NCI-H1417 treated with DMSO at 0.1 percent for 48 hours (cell line): ENCODE measurements at regions not wholly inside any gene's neighbourhood (a gene's known extent, or its start where the extent isn't known, plus 50 kb on each side); places are given as distances from the start of the nearest gene placed in this dataset.
"Not testable (repeated sequence)": the region's sequence is repeated elsewhere in the genome, so short reads cannot be mapped to it uniquely, and the experiment has no call there.

Experiments
- DNase-seq: peaks from one replicate; lab custom pipeline; 2025; lab: John Stamatoyannopoulos, UW

- DNase-seq: no peak
Observed at GRCh38 chr6:80411486-80411885, 305.0 kb downstream of the BCKDHB start.

- not testable (repeated sequence) for DNase-seq
Observed at GRCh38 chr6:80407976-80408375, 301.5 kb downstream of the BCKDHB start.

DNA sequence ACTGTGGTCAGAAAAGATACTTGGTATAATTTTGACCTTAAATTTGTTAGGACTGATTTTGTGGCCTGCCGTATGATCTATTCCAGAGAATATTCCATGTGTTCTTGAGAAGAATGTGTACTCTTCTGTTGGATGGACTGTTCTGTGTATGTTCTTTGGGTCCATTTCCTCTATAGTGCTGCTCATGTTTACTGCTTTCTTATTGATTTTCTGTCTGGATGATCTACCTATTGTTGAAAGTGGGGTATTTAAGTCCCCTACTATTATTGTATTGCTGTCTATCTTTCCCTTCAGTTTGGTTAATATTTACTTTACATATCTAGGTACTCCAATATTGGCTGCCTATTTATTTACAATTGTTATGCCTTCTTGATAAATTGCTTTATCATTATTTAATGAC is 298.4 kb downstream of the BCKDHB start:
- no peak for DNase-seq

DNA sequence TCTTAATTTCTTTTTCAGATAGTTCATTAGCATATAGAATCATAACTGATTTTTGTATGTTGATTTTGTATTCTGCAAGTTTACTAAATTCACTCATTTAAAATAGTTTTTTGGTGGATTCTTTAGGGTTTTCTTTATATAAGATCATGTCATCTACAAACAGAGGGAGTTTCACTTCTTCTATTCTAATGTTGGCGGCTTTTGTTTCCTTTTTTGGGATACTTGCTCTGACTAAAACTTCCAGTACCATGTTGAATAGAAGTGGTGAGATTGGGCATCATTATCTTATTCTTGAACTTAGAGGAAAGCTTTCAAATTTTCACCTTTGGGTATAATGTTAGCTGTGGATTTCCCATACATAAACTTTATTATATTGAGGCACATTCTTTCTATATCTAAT is 296.9 kb downstream of the BCKDHB start:
- DNase-seq: no peak

- DNase-seq: no peak
Observed at GRCh38 chr6:80402266-80402665, 295.8 kb downstream of the BCKDHB start.
